ENCODE measurements at regions not wholly inside any gene's neighbourhood (a gene's known extent, or its start where the extent isn't known, plus 50 kb on each side); places are given as distances from the start of the nearest gene placed in this dataset.

- WGBS: 87% methylated on average over 2 of the region's 2 CpGs
- H3K9me3 ChIP-seq (ENCODE audit: control insufficient read depth in 4 of 4, low read length in 3 of 4): no peaks in the 10 kb centered on the region
- no peaks in the 10 kb centered on the region for H3K27me3 ChIP-seq (ENCODE audit: control insufficient read depth in 4 of 4, insufficient read depth in 4 of 4, low read length in 3 of 4)
- no peaks in the 10 kb centered on the region for H3K36me3 ChIP-seq (ENCODE audit: control insufficient read depth in 4 of 4, insufficient read depth in 3 of 4, low read depth in 1 of 4, low read length in 3 of 4)
- H3K9ac ChIP-seq (ENCODE audit: low read depth in 1 of 2, low read length in 2 of 2): no peak overlapping the region
- TF ChIP-seq MAX (IDR thresholded peaks at IDR 0.05) (no peak), SP1 (IDR thresholded peaks at IDR 0.05) (no peak), FOXA1 (IDR thresholded peaks at IDR 0.05) (no peak), HNF4A (conservative IDR thresholded peaks at IDR 0.05) (no peak), GABPA (IDR thresholded peaks at IDR 0.05 in 1 of 2, conservative IDR thresholded peaks at IDR 0.05 in 1 of 2) (no peak), RAD21 (IDR thresholded peaks at IDR 0.05) (no peak), CTCF (IDR thresholded peaks at IDR 0.05; ENCODE audit: low read depth, low read length, missing input control) (no peak), HNF4G (IDR thresholded peaks at IDR 0.05) (no peak), ATF3 (IDR thresholded peaks at IDR 0.05) (no peak)
- H3K4me1 ChIP-seq (ENCODE audit: control insufficient read depth in 4 of 4, insufficient read depth in 4 of 4, low read length in 3 of 4): no peaks in the 10 kb centered on the region
- H3K27ac ChIP-seq (ENCODE audit: low read depth in 1 of 2, low read length in 2 of 2): no peak overlapping the region
- no peak overlapping the region for H3K4me3 ChIP-seq (ENCODE audit: low read depth in 1 of 3, low read length in 3 of 3)
- DNase-seq (ENCODE audit: low spot score): no peak
Measured at GRCh38 chr18:1539276-1539675, 634.6 kb downstream of the ADCYAP1 start.

- Histone ChIP-seq H3K4me3 (ENCODE audit: low read depth in 1 of 3, low read length in 3 of 3) (no peak overlapping the region), H3K9ac (ENCODE audit: low read depth in 1 of 2, low read length in 2 of 2) (no peak overlapping the region), H3K36me3 (ENCODE audit: control insufficient read depth in 4 of 4, insufficient read depth in 3 of 4, low read depth in 1 of 4, low read length in 3 of 4) (no peaks in the 10 kb centered on the region), H3K27ac (ENCODE audit: low read depth in 1 of 2, low read length in 2 of 2) (no peak overlapping the region), H3K9me3 (ENCODE audit: control insufficient read depth in 4 of 4, low read length in 3 of 4) (no peaks in the 10 kb centered on the region), H3K4me1 (ENCODE audit: control insufficient read depth in 4 of 4, insufficient read depth in 4 of 4, low read length in 3 of 4) (no peaks in the 10 kb centered on the region), H3K27me3 (ENCODE audit: control insufficient read depth in 4 of 4, insufficient read depth in 4 of 4, low read length in 3 of 4) (no peaks in the 10 kb centered on the region)
- no peak for DNase-seq (ENCODE audit: low spot score)
- TF ChIP-seq JUND (IDR thresholded peaks at IDR 0.05) (no peak), FOXA1 (IDR thresholded peaks at IDR 0.05) (no peak), CTCF (IDR thresholded peaks at IDR 0.05; ENCODE audit: low read depth, low read length, missing input control) (no peak), TAF1 (conservative IDR thresholded peaks at IDR 0.05) (no peak), MAX (IDR thresholded peaks at IDR 0.05) (no peak), YY1 (IDR thresholded peaks at IDR 0.05) (no peak), HNF4G (IDR thresholded peaks at IDR 0.05) (no peak), SP1 (IDR thresholded peaks at IDR 0.05) (no peak), RXRA (IDR thresholded peaks at IDR 0.05) (no peak), ZBTB33 (IDR thresholded peaks at IDR 0.05) (no peak), NR2F2 (IDR thresholded peaks at IDR 0.05) (no peak), HNF4A (conservative IDR thresholded peaks at IDR 0.05) (no peak)
- 85% methylated on average over 8 of the region's 8 CpGs for WGBS
Measured at GRCh38 chr18:1541478-1541877, 636.8 kb downstream of the ADCYAP1 start.
